Effector memory CD4-positive, alpha-beta T cell (primary cell): ENCODE measurements at regions not wholly inside any gene's neighbourhood (a gene's known extent, or its start where the extent isn't known, plus 50 kb on each side); places are given as distances from the start of the nearest gene placed in this dataset.

Experiments
- DNase-seq, 3 donors: peaks; one replicate each; pipeline ENCODE4 v3.0.0-alpha.2; 2020
- H3K27ac ChIP-seq: 2 replicates; pipeline ENCODE4 v1.7.0; 2013; ENCODE audit warnings: mild to moderate bottlenecking, low read length, moderate library complexity; ENCODE audit not compliant: insufficient read depth, poor library complexity, severe bottlenecking
- H3K27me3 ChIP-seq: replicated peaks from 2 replicates; pipeline ENCODE4 v1.7.0; 2013; ENCODE audit warnings: mild to moderate bottlenecking, low read length; ENCODE audit not compliant: insufficient read depth, control insufficient read depth, poor library complexity, severe bottlenecking
- H3K36me3 ChIP-seq: 2 replicates; pipeline ENCODE4 v1.7.0; 2013; ENCODE audit warnings: mild to moderate bottlenecking, low read length, moderate library complexity; ENCODE audit not compliant: control insufficient read depth, insufficient read depth
- H3K4me1 ChIP-seq: 2 replicates; pipeline ENCODE4 v1.7.0; 2013; ENCODE audit warnings: low read length, mild to moderate bottlenecking; ENCODE audit not compliant: control insufficient read depth, insufficient read depth, poor library complexity, severe bottlenecking
- H3K4me3 ChIP-seq: 2 replicates; pipeline ENCODE4 v1.7.0; 2013; ENCODE audit warnings: low read length, low read depth, mild to moderate bottlenecking; ENCODE audit not compliant: insufficient read depth, poor library complexity, severe bottlenecking
- H3K9me3 ChIP-seq: 2 replicates; pipeline ENCODE4 v1.7.0; 2013; ENCODE audit warnings: mild to moderate bottlenecking, low read length, moderate library complexity; ENCODE audit not compliant: control insufficient read depth

DNA sequence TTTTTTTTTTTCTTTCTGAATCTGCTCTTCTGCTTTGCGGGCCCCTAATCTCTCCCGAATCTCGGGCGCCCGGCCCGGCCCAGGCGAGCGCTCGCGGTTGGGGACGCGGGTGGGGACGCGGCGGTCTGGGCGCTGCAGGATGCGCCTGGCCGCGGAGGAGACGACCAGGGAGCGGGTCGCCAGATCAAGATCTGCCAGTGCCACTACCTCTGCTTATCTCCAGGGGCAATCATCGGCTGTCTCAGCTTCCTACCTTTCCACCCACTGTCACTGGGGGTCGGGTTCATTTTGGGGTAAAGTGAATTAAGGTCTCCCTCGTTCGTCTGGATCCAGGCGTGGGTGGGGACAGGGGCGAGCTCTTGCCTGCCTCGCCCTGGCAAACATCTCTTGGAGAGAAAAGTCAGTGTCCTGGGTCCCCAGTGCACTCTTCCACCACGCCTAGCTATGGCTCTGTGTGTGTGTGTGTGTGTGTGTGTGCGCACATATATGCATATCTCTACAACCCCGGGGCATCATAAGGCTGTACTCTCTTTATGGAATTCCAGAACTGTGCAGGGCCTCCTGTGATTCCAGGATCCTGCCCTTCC, 422.3 kb downstream of the VRK1 start:
- Histone ChIP-seq H3K4me3 (peak overlapping the region; percentile 70), H3K9me3 (no peaks in the 10 kb centered on the region), H3K27me3 (no peaks in the 10 kb centered on the region), H3K4me1 (peaks cover 12% of the 10 kb centered on the region), H3K36me3 (no peaks in the 10 kb centered on the region), H3K27ac (peak overlapping the region; percentile 21)
- DNase-seq = no peak

- Histone ChIP-seq H3K27ac (no peak overlapping the region), H3K4me1 (peaks cover 12% of the 10 kb centered on the region), H3K27me3 (no peaks in the 10 kb centered on the region), H3K4me3 (no peak overlapping the region), H3K9me3 (no peaks in the 10 kb centered on the region), H3K36me3 (no peaks in the 10 kb centered on the region)
- DNase-seq = no peak
These were observed 424.5 kb downstream of the VRK1 start for GRCh38 chr14:97221572-97222285.

GRCh38 chr14:97224016-97224415, 426.8 kb downstream of the VRK1 start:
- no peak for DNase-seq

GRCh38 chr14:97230051-97230450, 432.9 kb downstream of the VRK1 start:
- Histone ChIP-seq H3K4me1 (no peaks in the 10 kb centered on the region), H3K27me3 (no peaks in the 10 kb centered on the region), H3K36me3 (no peaks in the 10 kb centered on the region), H3K27ac (no peak overlapping the region), H3K9me3 (no peaks in the 10 kb centered on the region), H3K4me3 (no peak overlapping the region)
- no peak for DNase-seq

More at GRCh38 chr14:97224016-97224415, 426.8 kb downstream of the VRK1 start:
- no peaks in the 10 kb centered on the region for H3K9me3 ChIP-seq
- peaks cover 10% of the 10 kb centered on the region for H3K4me1 ChIP-seq
- no peaks in the 10 kb centered on the region for H3K36me3 ChIP-seq
- no peak overlapping the region for H3K4me3 ChIP-seq
- no peak overlapping the region for H3K27ac ChIP-seq
- no peaks in the 10 kb centered on the region for H3K27me3 ChIP-seq

- no peaks in the 10 kb centered on the region for H3K27me3 ChIP-seq
- no peak overlapping the region for H3K4me3 ChIP-seq
- H3K4me1 ChIP-seq = no peaks in the 10 kb centered on the region
- no peaks in the 10 kb centered on the region for H3K36me3 ChIP-seq
- no peak for DNase-seq
- H3K9me3 ChIP-seq = no peaks in the 10 kb centered on the region
- no peak overlapping the region for H3K27ac ChIP-seq
These were observed 436.3 kb downstream of the VRK1 start for GRCh38 chr14:97233319-97233985.

DNA sequence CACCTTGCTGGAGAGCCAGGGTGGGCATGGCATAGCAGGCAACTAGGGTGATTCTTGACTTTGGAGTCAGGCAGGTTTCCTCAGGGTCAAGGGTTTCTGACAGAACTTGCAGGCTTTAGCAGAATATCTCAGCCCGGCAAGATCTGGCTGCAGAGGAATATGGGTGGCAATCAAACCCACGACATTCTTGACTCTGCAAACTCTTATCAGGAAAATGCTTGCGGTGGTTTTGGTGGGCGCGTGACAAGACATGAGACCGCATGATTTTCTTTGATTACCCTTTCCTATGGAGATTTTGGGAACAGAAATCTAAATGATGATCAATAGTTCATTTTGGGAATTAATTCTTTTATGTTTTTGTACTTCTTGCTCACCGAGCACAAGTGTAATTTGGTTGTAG, 449.5 kb downstream of the VRK1 start:
- DNase-seq = no peak
- Histone ChIP-seq H3K27me3 (no peaks in the 10 kb centered on the region), H3K36me3 (no peaks in the 10 kb centered on the region)

GRCh38 chr14:97248973-97249372, 451.8 kb downstream of the VRK1 start:
- H3K4me1 ChIP-seq = peaks cover 5% of the 10 kb centered on the region
- no peaks in the 10 kb centered on the region for H3K9me3 ChIP-seq
- no peak overlapping the region for H3K4me3 ChIP-seq
- no peak for DNase-seq
- no peak overlapping the region for H3K27ac ChIP-seq
- H3K36me3 ChIP-seq = no peaks in the 10 kb centered on the region
- no peaks in the 10 kb centered on the region for H3K27me3 ChIP-seq

More for the DNA sequence above, 449.5 kb downstream of the VRK1 start:
- peaks cover 2% of the 10 kb centered on the region for H3K4me1 ChIP-seq
- H3K4me3 ChIP-seq = no peak overlapping the region
- no peak overlapping the region for H3K27ac ChIP-seq
- H3K9me3 ChIP-seq = no peaks in the 10 kb centered on the region

DNA sequence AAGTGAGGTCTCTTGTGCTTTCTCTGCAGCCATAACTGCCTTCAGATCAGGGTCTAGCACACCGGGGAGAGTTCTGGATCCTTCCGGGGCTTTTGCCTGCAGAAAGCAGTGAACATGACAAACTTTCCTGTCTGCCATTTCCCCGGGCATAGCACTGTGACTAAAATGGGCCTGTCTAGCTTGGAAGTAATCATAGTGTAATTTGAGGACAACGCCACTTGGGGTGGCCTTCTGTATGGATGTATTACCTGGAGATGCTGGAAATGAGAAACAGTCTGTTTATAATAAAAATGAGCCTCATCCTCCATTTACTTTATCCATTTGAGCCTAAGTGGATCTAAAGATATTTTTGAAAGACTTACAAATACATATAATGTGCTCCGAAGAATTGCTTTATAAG, 453.7 kb downstream of the VRK1 start:
- no peak overlapping the region for H3K4me3 ChIP-seq
- H3K27ac ChIP-seq = no peak overlapping the region
- no peaks in the 10 kb centered on the region for H3K36me3 ChIP-seq
- no peak for DNase-seq
- H3K4me1 ChIP-seq = peaks cover 5% of the 10 kb centered on the region
- H3K27me3 ChIP-seq = no peaks in the 10 kb centered on the region
- H3K9me3 ChIP-seq = no peaks in the 10 kb centered on the region

DNA sequence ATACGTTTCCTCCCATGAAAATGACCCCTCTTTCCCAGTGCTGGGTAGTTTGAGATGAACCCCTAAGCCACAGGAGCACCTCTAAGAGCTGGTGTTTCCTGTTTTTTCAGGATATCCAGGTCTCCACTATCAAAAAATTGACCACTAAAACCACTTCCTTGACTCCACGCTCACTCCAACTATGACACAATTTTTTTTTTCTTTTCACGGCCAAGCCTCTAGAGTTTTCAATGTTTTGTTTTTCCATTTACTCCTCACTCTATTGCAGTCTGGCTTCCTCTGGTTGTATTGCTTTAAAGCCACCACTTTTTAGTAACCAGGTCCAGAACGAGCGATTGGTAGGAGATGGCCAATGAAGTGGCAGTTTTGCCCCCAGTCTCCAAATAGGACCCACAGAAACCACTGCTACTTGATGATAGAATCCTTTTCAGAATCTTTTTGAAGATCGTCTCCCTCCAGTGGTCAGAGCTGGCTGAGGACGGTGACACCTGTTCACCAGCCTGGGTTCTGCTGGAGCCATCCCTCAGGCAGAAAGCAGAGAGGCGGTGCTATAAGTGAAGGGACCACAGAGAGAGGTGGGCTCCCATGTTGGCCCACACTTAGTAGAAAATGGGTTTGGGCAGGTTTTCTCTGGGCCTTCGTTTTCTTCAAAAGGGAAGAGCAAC, 454.4 kb downstream of the VRK1 start:
- Histone ChIP-seq H3K36me3 (no peaks in the 10 kb centered on the region), H3K27ac (no peak overlapping the region), H3K4me1 (peaks cover 5% of the 10 kb centered on the region), H3K4me3 (no peak overlapping the region), H3K27me3 (no peaks in the 10 kb centered on the region), H3K9me3 (no peaks in the 10 kb centered on the region)
- DNase-seq = no peak

GRCh38 chr14:97253756-97254155, 456.6 kb downstream of the VRK1 start:
- no peak for DNase-seq
- Histone ChIP-seq H3K9me3 (no peaks in the 10 kb centered on the region), H3K4me1 (peaks cover 5% of the 10 kb centered on the region), H3K36me3 (no peaks in the 10 kb centered on the region), H3K4me3 (no peak overlapping the region), H3K27ac (no peak overlapping the region), H3K27me3 (no peaks in the 10 kb centered on the region)
